SK-N-SH (cell line): ENCODE measurements at regions not wholly inside any gene's neighbourhood (a gene's known extent, or its start where the extent isn't known, plus 50 kb on each side); places are given as distances from the start of the nearest gene placed in this dataset.

ENCODE experiments used
- CTCF ChIA-PET: fragments of 300-600, 350-600 bp; formaldehyde crosslinking; extraction: SDS; loops from one replicate; lab custom pipeline; 2021; lab: Yijun Ruan, JAX
- POLR2A ChIA-PET: fragments of 350-600 bp; sonication (Branson Sonifier 250); formaldehyde crosslinking; extraction: SDS; loops from one replicate; lab custom pipeline; 2020; ENCODE audit warnings: antibody characterized with exemption, inconsistent platforms; lab: Yijun Ruan, JAX
- DNase-seq: peaks from one replicate; pipeline ENCODE4 v3.0.0; 2012
- H2AFZ ChIP-seq: fragments of 200-600 bp; sonication (generic); 2 replicates; pipeline ENCODE4 v1.8.1; 2016; ENCODE audit warnings: antibody characterized with exemption, mild to moderate bottlenecking, low read depth
- H3F3A ChIP-seq: fragments of 200-600 bp; sonication (generic); replicated peaks from 2 replicates; pipeline ENCODE3; 2016; ENCODE audit warnings: antibody characterized with exemption, mild to moderate bottlenecking; ENCODE audit not compliant: insufficient read depth
- H3K27ac ChIP-seq, 2 experiments: fragments of 200-500 bp in 1 of 2; fragments of 200-600 bp in 1 of 2; sonication (Bioruptor generic) in 1 of 2; sonication (generic), shearing (Covaris generic) in 1 of 2; 2 replicates each; pipeline versions ENCODE4 v1.5.1 to v1.6.1; 2014 to 2016; ENCODE audit warnings: low read depth in 2 of 2, inconsistent platforms in 1 of 2, low read length in 1 of 2, mild to moderate bottlenecking in 1 of 2, mixed read lengths in 1 of 2
- H3K27me3 ChIP-seq: fragments of 200-600 bp; sonication (generic), shearing (Covaris generic); 2 replicates; pipeline ENCODE4 v1.6.1; 2016; ENCODE audit warnings: mixed run types; ENCODE audit not compliant: insufficient read depth
- H3K36me3 ChIP-seq, 2 experiments: fragments of 200-500 bp in 1 of 2; fragments of 200-600 bp in 1 of 2; sonication (Bioruptor generic) in 1 of 2; sonication (generic) in 1 of 2; replicated peaks in 1 of 2; 2 replicates each; pipeline versions ENCODE3 to v1.5.1; 2014 to 2016; ENCODE audit warnings: low read length in 1 of 2, mild to moderate bottlenecking in 1 of 2; ENCODE audit not compliant: insufficient read depth in 2 of 2, control insufficient read depth in 1 of 2
- H3K4me1 ChIP-seq, 2 experiments: fragments of 200-500 bp in 1 of 2; fragments of 200-600 bp in 1 of 2; sonication (Bioruptor generic) in 1 of 2; sonication (generic), shearing (Covaris generic) in 1 of 2; 2 replicates each; pipeline versions ENCODE4 v1.5.1 to v1.6.1; 2014 to 2016; ENCODE audit warnings: low read depth in 1 of 2, low read length in 1 of 2, mixed run types in 1 of 2; ENCODE audit not compliant: insufficient read depth in 2 of 2, control insufficient read depth in 1 of 2
- H3K4me2 ChIP-seq: fragments of 200-600 bp; sonication (generic), shearing (Covaris generic); 2 replicates; pipeline ENCODE4 v1.6.1; 2017; ENCODE audit warnings: mixed run types
- H3K4me3 ChIP-seq, 2 experiments: fragments of 200-500 bp in 1 of 2; fragments of 200-600 bp in 1 of 2; sonication (Bioruptor generic) in 1 of 2; sonication (generic), shearing (Covaris generic) in 1 of 2; 2 replicates each; pipeline versions ENCODE4 v1.5.1 to v1.8.1; 2014 to 2016; ENCODE audit warnings: low read depth in 2 of 2, inconsistent platforms in 1 of 2, low read length in 1 of 2, mild to moderate bottlenecking in 1 of 2, mixed read lengths in 1 of 2, moderate library complexity in 1 of 2
- H3K79me2 ChIP-seq: fragments of 200-600 bp; sonication (generic); 2 replicates; pipeline ENCODE4 v1.8.1; 2017; ENCODE audit warnings: mild to moderate bottlenecking; ENCODE audit not compliant: insufficient read depth
- H3K9ac ChIP-seq: fragments of 200-600 bp; sonication (generic); 2 replicates; pipeline ENCODE4 v1.6.1; 2017; ENCODE audit warnings: mixed run types
- H3K9me2 ChIP-seq: fragments of 200-600 bp; sonication (generic); 2 replicates; pipeline ENCODE4 v1.6.1; 2017; ENCODE audit warnings: mixed run types
- H3K9me3 ChIP-seq: fragments of 200-600 bp; sonication (generic); 2 replicates; pipeline ENCODE4 v1.6.1; 2017; ENCODE audit warnings: mixed run types, mild to moderate bottlenecking, moderate library complexity
- H4K20me1 ChIP-seq: fragments of 200-600 bp; sonication (generic); 2 replicates; pipeline ENCODE4 v1.6.1; 2017; ENCODE audit warnings: mild to moderate bottlenecking, mixed run types; ENCODE audit not compliant: insufficient read depth
- CHD2 ChIP-seq: fragments of 150-350 bp; IDR thresholded peaks from 2 replicates; pipeline ENCODE4 v1.6.1; 2018; ENCODE audit warnings: low read length; ENCODE audit not compliant: partially characterized antibody
- EP300 ChIP-seq, 2 experiments: IDR thresholded peaks; 2 replicates each; pipeline versions ENCODE4 v1.4.0 to v1.6.1; 2012; ENCODE audit warnings: borderline replicate concordance in 1 of 2, low read depth in 1 of 2, low read length in 1 of 2
- FOSL2 ChIP-seq: IDR thresholded peaks from 2 replicates; pipeline ENCODE4 v1.4.0; 2012; ENCODE audit warnings: low read depth, mild to moderate bottlenecking, moderate library complexity, borderline replicate concordance
- FOXJ3 ChIP-seq: sonication (generic); formaldehyde crosslinking; IDR thresholded peaks from 2 replicates; pipeline ENCODE4 v1.5.1; 2020; ENCODE audit warnings: mild to moderate bottlenecking, missing genetic modification reagents
- FOXM1 ChIP-seq: IDR thresholded peaks from 2 replicates; pipeline ENCODE4 v1.4.0; 2012; ENCODE audit warnings: low read depth, mild to moderate bottlenecking
- MXI1 ChIP-seq: IDR thresholded peaks from 2 replicates; pipeline ENCODE4 v1.6.1; 2012; ENCODE audit warnings: mild to moderate bottlenecking, low read depth, low read length, improper control_type of control experiment
- NRF1 ChIP-seq: IDR thresholded peaks from 2 replicates; pipeline ENCODE4 v1.6.1; 2012; ENCODE audit warnings: low read depth, mild to moderate bottlenecking, low read length
- RXRA ChIP-seq: IDR thresholded peaks from 2 replicates; pipeline ENCODE4 v1.4.0; 2012; ENCODE audit warnings: low read depth, mild to moderate bottlenecking, borderline replicate concordance
- SMC3 ChIP-seq: IDR thresholded peaks from 2 replicates; pipeline ENCODE4 v1.6.1; 2012; ENCODE audit warnings: low read depth, low read length, improper control_type of control experiment
- TAF1 ChIP-seq: IDR thresholded peaks from 2 replicates; pipeline ENCODE4 v1.6.1; 2012; ENCODE audit warnings: low read depth, mild to moderate bottlenecking, low read length, moderate library complexity, borderline replicate concordance
- TEAD4 ChIP-seq: IDR thresholded peaks from 2 replicates; pipeline ENCODE4 v1.4.0; 2012; ENCODE audit warnings: mild to moderate bottlenecking, borderline replicate concordance; ENCODE audit not compliant: insufficient read depth
- TF ChIP-seq, protein P1 (sequence below): IDR thresholded peaks from 2 replicates; pipeline ENCODE4 v1.4.0; 2012; ENCODE audit warnings: low read depth, borderline replicate concordance
- TF ChIP-seq, protein P2 (sequence below): fragments of 200-600 bp; sonication (generic); IDR thresholded peaks from 2 replicates; pipeline ENCODE4 v1.6.1; 2017; ENCODE audit warnings: antibody characterized with exemption, mild to moderate bottlenecking, moderate library complexity
- TF ChIP-seq, protein P3 (sequence below): IDR thresholded peaks from 2 replicates; pipeline ENCODE4 v1.4.0; 2012; ENCODE audit warnings: low read depth
- TF ChIP-seq, protein P4 (sequence below): fragments of 150-350 bp; IDR thresholded peaks from 2 replicates; pipeline ENCODE4 v1.6.1; 2016; ENCODE audit warnings: mild to moderate bottlenecking, low read depth, low read length
- TF ChIP-seq, protein P5 (sequence below): IDR thresholded peaks from 2 replicates; pipeline ENCODE4 v1.6.1; 2012; ENCODE audit warnings: mild to moderate bottlenecking, low read depth, low read length, moderate library complexity

DNA sequence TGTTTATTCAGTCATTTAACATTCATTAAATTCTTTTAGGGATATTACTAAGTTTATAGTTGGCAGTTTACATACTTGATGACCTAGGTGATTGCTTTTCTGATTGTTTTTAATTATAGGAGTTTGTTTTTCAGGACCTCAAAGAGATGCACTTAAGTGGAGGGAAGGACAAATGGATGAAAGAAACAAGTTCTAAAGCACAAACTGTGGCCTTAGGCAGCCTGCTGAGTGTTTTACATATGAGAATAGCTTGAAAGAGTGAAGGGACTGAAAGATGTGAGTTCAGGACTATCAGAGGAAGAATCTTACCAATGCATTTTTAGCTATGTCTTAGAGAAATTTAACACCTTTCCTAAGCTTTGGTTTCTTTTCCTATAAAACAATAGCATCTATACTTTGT is 402.6 kb downstream of the KLF12 start:
- Histone ChIP-seq H4K20me1 (no peaks in the 10 kb centered on the region), H3K4me2 (no peak overlapping the region), H3K79me2 (no peaks in the 10 kb centered on the region), H3K27me3 (no peaks in the 10 kb centered on the region), H3K36me3 (peaks cover 0 to 5% of the 10 kb centered on the region in 2 experiments), H3F3A (no peaks in the 10 kb centered on the region), H3K9ac (no peak overlapping the region), H3K4me3 (no peak overlapping the region), H2AFZ (no peak overlapping the region), H3K9me3 (no peaks in the 10 kb centered on the region), H3K4me1 (no peaks in the 10 kb centered on the region), H3K27ac (no peak overlapping the region), H3K9me2 (no peaks in the 10 kb centered on the region)
- no peak for DNase-seq
- ChIA-PET CTCF (interaction anchor here (1.6 kb wide), 1 partner anchor 559 kb away, joined by 3 read pairs; no protein-coding TSS in a partner anchor), POLR2A (no interaction called here)
- TF ChIP-seq EP300 (IDR thresholded peaks at IDR 0.05; ENCODE audit: borderline replicate concordance in 1 of 2, low read depth in 1 of 2, low read length in 1 of 2) = no peak
- TF ChIP-seq, protein P1, sequence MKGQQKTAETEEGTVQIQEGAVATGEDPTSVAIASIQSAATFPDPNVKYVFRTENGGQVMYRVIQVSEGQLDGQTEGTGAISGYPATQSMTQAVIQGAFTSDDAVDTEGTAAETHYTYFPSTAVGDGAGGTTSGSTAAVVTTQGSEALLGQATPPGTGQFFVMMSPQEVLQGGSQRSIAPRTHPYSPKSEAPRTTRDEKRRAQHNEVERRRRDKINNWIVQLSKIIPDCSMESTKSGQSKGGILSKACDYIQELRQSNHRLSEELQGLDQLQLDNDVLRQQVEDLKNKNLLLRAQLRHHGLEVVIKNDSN = no peak
- TF ChIP-seq RXRA = no peak
- no peak for TF ChIP-seq SMC3
- TF ChIP-seq NRF1 = no peak
- TF ChIP-seq, protein P2, sequence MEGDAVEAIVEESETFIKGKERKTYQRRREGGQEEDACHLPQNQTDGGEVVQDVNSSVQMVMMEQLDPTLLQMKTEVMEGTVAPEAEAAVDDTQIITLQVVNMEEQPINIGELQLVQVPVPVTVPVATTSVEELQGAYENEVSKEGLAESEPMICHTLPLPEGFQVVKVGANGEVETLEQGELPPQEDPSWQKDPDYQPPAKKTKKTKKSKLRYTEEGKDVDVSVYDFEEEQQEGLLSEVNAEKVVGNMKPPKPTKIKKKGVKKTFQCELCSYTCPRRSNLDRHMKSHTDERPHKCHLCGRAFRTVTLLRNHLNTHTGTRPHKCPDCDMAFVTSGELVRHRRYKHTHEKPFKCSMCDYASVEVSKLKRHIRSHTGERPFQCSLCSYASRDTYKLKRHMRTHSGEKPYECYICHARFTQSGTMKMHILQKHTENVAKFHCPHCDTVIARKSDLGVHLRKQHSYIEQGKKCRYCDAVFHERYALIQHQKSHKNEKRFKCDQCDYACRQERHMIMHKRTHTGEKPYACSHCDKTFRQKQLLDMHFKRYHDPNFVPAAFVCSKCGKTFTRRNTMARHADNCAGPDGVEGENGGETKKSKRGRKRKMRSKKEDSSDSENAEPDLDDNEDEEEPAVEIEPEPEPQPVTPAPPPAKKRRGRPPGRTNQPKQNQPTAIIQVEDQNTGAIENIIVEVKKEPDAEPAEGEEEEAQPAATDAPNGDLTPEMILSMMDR = no peak
- TF ChIP-seq, protein P3, sequence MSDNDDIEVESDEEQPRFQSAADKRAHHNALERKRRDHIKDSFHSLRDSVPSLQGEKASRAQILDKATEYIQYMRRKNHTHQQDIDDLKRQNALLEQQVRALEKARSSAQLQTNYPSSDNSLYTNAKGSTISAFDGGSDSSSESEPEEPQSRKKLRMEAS = no peak
- TF ChIP-seq, protein P4, sequence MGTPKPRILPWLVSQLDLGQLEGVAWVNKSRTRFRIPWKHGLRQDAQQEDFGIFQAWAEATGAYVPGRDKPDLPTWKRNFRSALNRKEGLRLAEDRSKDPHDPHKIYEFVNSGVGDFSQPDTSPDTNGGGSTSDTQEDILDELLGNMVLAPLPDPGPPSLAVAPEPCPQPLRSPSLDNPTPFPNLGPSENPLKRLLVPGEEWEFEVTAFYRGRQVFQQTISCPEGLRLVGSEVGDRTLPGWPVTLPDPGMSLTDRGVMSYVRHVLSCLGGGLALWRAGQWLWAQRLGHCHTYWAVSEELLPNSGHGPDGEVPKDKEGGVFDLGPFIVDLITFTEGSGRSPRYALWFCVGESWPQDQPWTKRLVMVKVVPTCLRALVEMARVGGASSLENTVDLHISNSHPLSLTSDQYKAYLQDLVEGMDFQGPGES = no peak
- no peak for TF ChIP-seq TAF1
- no peak for TF ChIP-seq MXI1
- TF ChIP-seq, protein P5, sequence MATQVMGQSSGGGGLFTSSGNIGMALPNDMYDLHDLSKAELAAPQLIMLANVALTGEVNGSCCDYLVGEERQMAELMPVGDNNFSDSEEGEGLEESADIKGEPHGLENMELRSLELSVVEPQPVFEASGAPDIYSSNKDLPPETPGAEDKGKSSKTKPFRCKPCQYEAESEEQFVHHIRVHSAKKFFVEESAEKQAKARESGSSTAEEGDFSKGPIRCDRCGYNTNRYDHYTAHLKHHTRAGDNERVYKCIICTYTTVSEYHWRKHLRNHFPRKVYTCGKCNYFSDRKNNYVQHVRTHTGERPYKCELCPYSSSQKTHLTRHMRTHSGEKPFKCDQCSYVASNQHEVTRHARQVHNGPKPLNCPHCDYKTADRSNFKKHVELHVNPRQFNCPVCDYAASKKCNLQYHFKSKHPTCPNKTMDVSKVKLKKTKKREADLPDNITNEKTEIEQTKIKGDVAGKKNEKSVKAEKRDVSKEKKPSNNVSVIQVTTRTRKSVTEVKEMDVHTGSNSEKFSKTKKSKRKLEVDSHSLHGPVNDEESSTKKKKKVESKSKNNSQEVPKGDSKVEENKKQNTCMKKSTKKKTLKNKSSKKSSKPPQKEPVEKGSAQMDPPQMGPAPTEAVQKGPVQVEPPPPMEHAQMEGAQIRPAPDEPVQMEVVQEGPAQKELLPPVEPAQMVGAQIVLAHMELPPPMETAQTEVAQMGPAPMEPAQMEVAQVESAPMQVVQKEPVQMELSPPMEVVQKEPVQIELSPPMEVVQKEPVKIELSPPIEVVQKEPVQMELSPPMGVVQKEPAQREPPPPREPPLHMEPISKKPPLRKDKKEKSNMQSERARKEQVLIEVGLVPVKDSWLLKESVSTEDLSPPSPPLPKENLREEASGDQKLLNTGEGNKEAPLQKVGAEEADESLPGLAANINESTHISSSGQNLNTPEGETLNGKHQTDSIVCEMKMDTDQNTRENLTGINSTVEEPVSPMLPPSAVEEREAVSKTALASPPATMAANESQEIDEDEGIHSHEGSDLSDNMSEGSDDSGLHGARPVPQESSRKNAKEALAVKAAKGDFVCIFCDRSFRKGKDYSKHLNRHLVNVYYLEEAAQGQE = no peak
- no peak for TF ChIP-seq FOSL2
- no peak for TF ChIP-seq TEAD4
- TF ChIP-seq FOXM1 = no peak
- no peak for TF ChIP-seq CHD2
- TF ChIP-seq FOXJ3 (CRISPR knock-in tag) = no peak
